CD4-positive, alpha-beta T cell (primary cell): ENCODE measurements at regions not wholly inside any gene's neighbourhood (a gene's known extent, or its start where the extent isn't known, plus 50 kb on each side); places are given as distances from the start of the nearest gene placed in this dataset.

Source experiments
- ATAC-seq: fragments of 200-7000 bp; cut with Tn5 transposase; one replicate; pipeline ENCODE4 v1.10.0; 2022; ENCODE audit warnings: mild to moderate bottlenecking; ENCODE audit not compliant: poor library complexity
- CTCF ChIA-PET: fragments of 350-600 bp; sonication (Branson Sonifier 250); formaldehyde crosslinking; loops from one replicate; lab custom pipeline; 2021; ENCODE audit warnings: antibody characterized with exemption, inconsistent platforms; lab: Charles Lee
- POLR2A ChIA-PET: fragments of 350-600 bp; sonication (Branson Sonifier 250); formaldehyde crosslinking; loops from one replicate; lab custom pipeline; 2021; ENCODE audit warnings: antibody characterized with exemption, inconsistent platforms; lab: Charles Lee
- DNase-seq, 14 experiments: peaks; one replicate each; pipeline ENCODE4 v3.0.0-alpha.2; 2013 to 2020; ENCODE audit warnings: mixed read lengths in 2 of 14
- H3K27ac ChIP-seq, 2 donors: one replicate each; pipeline versions ENCODE4 v1.5.1 to v1.7.0; 2013; ENCODE audit warnings: low read length in 2 of 2, low read depth in 1 of 2, mild to moderate bottlenecking in 1 of 2
- H3K27me3 ChIP-seq, 2 experiments: 1 replicate in 1 of 2; 2 replicates in 1 of 2; pipeline versions ENCODE4 v1.6.1 to v1.7.0; 2013; ENCODE audit warnings: low read length in 2 of 2, control low read depth in 1 of 2, mild to moderate bottlenecking in 1 of 2, moderate library complexity in 1 of 2; ENCODE audit not compliant: insufficient read depth in 2 of 2, control insufficient read depth in 1 of 2
- H3K36me3 ChIP-seq: one replicate; pipeline ENCODE4 v1.6.1; 2013; ENCODE audit warnings: low read length, control low read depth; ENCODE audit not compliant: insufficient read depth
- H3K4me1 ChIP-seq: one replicate; pipeline ENCODE4 v1.6.1; 2013; ENCODE audit warnings: low read length, control low read depth; ENCODE audit not compliant: insufficient read depth
- H3K4me3 ChIP-seq: one replicate; pipeline ENCODE4 v1.5.1; 2013; ENCODE audit warnings: mild to moderate bottlenecking, low read length, moderate library complexity
- H3K9me3 ChIP-seq, 2 experiments: 1 replicate in 1 of 2; 2 replicates in 1 of 2; pipeline versions ENCODE4 v1.6.1 to v1.7.0; 2013; ENCODE audit warnings: low read length in 2 of 2, mild to moderate bottlenecking in 2 of 2, control low read depth in 1 of 2, moderate library complexity in 1 of 2; ENCODE audit not compliant: control insufficient read depth in 1 of 2, insufficient read depth in 1 of 2
- H3K27ac Mint-ChIP-seq: one replicate; pipeline ENCODE4 v1.8.0; 2020; ENCODE audit warnings: mixed read lengths
- H3K27me3 Mint-ChIP-seq: one replicate; pipeline ENCODE4 v1.8.0; 2021; ENCODE audit warnings: mixed read lengths
- H3K36me3 Mint-ChIP-seq: one replicate; pipeline ENCODE4 v1.8.0; 2021; ENCODE audit warnings: low read depth, mixed read lengths
- H3K4me1 Mint-ChIP-seq: one replicate; pipeline ENCODE4 v1.8.0; 2021; ENCODE audit warnings: low read depth, mixed read lengths
- H3K4me3 Mint-ChIP-seq: one replicate; pipeline ENCODE4 v1.8.0; 2020; ENCODE audit warnings: mild to moderate bottlenecking, mixed read lengths
- H3K9me3 Mint-ChIP-seq: one replicate; pipeline ENCODE4 v1.8.0; 2020; ENCODE audit warnings: mixed read lengths
- CTCF ChIP-seq: fragments of 200-600 bp; IDR thresholded peaks from one replicate; pipeline ENCODE4 v1.8.0; 2022; ENCODE audit warnings: antibody characterized with exemption, mild to moderate bottlenecking
- intact Hi-C, 2 experiments: fragments of 100-400 bp; cut with DNase I in 1 of 2; cut with micrococcal nuclease in 1 of 2; formaldehyde crosslinking; loops; one replicate each; pipeline versions ENCODE4 v1.15.1 to v1.9.0; 2023 to 2025; cut with DNase I, micrococcal nuclease

- Mint-ChIP-seq H3K9me3 (no peaks in the 10 kb centered on the region), H3K36me3 (no peaks in the 10 kb centered on the region), H3K4me3 (no peak overlapping the region), H3K27me3 (peaks cover 6% of the 10 kb centered on the region), H3K27ac (no peak overlapping the region), H3K4me1 (no peaks in the 10 kb centered on the region)
- no peaks in the 10 kb centered on the region for H3K9me3 ChIP-seq
- DNase-seq (no peak), ATAC-seq (no peak)
- no peaks in the 10 kb centered on the region for H3K4me1 ChIP-seq
- ChIA-PET CTCF (no interaction called here), POLR2A (no interaction called here)
- H3K27ac ChIP-seq = no peak overlapping the region
- TF ChIP-seq CTCF = no peak
- intact Hi-C loops = no loop called here
- peaks cover 0 to 9% of the 10 kb centered on the region in 2 experiments for H3K27me3 ChIP-seq
- no peak overlapping the region for H3K4me3 ChIP-seq
- H3K36me3 ChIP-seq = no peaks in the 10 kb centered on the region
Observed at GRCh38 chr6:120993929-120994572, 340.2 kb downstream of the TBC1D32 start.

DNA sequence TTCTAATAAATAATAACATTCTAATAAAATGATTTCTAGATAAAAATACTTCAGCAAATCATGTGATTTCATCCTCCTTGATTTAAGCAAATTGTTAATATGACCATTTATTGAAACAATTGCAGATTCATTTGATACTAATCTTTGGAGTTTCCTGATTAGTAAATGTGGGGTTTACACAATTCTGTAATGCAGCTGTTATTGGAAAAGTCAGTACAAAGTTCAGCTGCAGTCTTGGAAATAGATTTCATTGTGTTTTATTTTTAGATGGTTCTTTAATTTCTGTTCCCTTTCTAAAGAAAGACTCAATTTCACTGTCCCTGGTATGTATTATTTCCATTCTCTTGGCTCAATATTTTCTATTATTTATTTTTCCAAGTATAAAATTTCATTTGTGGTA, 342.0 kb downstream of the TBC1D32 start:
- H3K27me3 Mint-ChIP-seq = no peaks in the 10 kb centered on the region
- H3K4me3 ChIP-seq = no peak overlapping the region
- intact Hi-C loops = no loop called here
- H3K27me3 ChIP-seq = peaks cover 0 to 5% of the 10 kb centered on the region in 2 experiments
- H3K4me1 Mint-ChIP-seq = no peaks in the 10 kb centered on the region
- no peak for DNase-seq
- H3K27ac ChIP-seq = no peak overlapping the region
- no peaks in the 10 kb centered on the region for H3K9me3 Mint-ChIP-seq
- no peak for ATAC-seq
- ChIA-PET CTCF (no interaction called here), POLR2A (no interaction called here)
- no peak overlapping the region for H3K4me3 Mint-ChIP-seq
- H3K36me3 Mint-ChIP-seq = no peaks in the 10 kb centered on the region
- no peaks in the 10 kb centered on the region for H3K36me3 ChIP-seq
- H3K9me3 ChIP-seq = no peaks in the 10 kb centered on the region
- H3K4me1 ChIP-seq = no peaks in the 10 kb centered on the region
- no peak for TF ChIP-seq CTCF
- no peak overlapping the region for H3K27ac Mint-ChIP-seq

DNA sequence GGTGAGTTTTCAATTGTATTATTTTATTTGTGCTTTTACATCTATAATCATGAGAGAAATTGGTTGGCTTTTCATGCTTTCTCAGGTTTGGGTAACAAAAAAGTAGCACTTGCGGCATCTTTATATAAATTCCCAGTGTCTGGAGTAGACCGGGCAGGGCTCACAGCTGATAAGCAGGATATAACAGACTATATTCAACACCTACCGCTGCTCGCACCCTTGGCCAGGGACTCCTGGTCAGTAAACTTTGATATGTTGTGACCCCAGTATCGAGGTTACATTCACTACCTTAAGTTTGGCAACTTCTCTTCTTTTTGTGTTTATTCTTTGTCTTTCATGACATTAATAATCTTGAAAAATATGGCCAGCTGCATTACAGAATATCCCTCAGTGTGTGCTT, 343.4 kb downstream of the TBC1D32 start:
- H3K9me3 Mint-ChIP-seq = no peaks in the 10 kb centered on the region
- no peak overlapping the region for H3K4me3 ChIP-seq
- no peaks in the 10 kb centered on the region for H3K27me3 ChIP-seq
- H3K36me3 Mint-ChIP-seq = no peaks in the 10 kb centered on the region
- intact Hi-C loops = no loop called here
- ATAC-seq (no peak), DNase-seq (no peak)
- no peaks in the 10 kb centered on the region for H3K4me1 ChIP-seq
- H3K4me3 Mint-ChIP-seq = no peak overlapping the region
- H3K4me1 Mint-ChIP-seq = no peaks in the 10 kb centered on the region
- no peaks in the 10 kb centered on the region for H3K9me3 ChIP-seq
- ChIA-PET CTCF (no interaction called here), POLR2A (no interaction called here)
- no peaks in the 10 kb centered on the region for H3K27me3 Mint-ChIP-seq
- H3K27ac Mint-ChIP-seq = no peak overlapping the region
- H3K27ac ChIP-seq = no peak overlapping the region
- no peak for TF ChIP-seq CTCF
- H3K36me3 ChIP-seq = no peaks in the 10 kb centered on the region
